ENCODE measurements at regions not wholly inside any gene's neighbourhood (a gene's known extent, or its start where the extent isn't known, plus 50 kb on each side); places are given as distances from the start of the nearest gene placed in this dataset.

DNA sequence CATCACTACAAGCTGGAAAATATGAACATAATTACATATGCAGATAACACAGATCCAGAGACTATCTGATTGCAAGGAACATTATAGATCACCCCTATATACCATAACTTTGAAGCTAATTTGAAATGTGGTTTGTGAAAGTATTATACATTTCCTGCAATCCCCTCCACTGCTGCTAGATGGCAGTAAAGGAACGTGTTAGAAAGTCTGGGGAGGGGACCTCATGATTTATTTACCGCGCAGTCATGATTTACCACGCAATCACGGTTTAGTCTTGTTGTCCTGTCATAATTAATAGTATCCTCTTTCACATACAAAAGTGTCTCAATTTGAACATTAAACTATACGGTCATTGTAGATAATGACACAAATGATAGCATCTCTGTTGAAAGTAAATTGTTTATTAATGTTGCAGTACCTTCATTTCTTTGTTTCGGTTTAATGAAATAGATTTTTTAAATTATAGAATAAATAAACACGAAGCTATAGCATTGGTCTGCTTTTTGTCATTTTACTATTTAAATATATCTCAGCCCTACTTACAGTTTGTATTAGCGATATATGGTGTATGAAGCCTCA, 145.3 kb upstream of the PRSS1 start:
- TF ChIP-seq, protein P1, sequence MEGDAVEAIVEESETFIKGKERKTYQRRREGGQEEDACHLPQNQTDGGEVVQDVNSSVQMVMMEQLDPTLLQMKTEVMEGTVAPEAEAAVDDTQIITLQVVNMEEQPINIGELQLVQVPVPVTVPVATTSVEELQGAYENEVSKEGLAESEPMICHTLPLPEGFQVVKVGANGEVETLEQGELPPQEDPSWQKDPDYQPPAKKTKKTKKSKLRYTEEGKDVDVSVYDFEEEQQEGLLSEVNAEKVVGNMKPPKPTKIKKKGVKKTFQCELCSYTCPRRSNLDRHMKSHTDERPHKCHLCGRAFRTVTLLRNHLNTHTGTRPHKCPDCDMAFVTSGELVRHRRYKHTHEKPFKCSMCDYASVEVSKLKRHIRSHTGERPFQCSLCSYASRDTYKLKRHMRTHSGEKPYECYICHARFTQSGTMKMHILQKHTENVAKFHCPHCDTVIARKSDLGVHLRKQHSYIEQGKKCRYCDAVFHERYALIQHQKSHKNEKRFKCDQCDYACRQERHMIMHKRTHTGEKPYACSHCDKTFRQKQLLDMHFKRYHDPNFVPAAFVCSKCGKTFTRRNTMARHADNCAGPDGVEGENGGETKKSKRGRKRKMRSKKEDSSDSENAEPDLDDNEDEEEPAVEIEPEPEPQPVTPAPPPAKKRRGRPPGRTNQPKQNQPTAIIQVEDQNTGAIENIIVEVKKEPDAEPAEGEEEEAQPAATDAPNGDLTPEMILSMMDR (IDR thresholded peaks at IDR 0.05) = peak; percentile 56 to 74 (median 72)
- TF ChIP-seq POLR2A (IDR thresholded peaks at IDR 0.05) (no peak), POLR2AphosphoS5 (IDR thresholded peaks at IDR 0.05) (no peak), EP300 (IDR thresholded peaks at IDR 0.05; ENCODE audit: low read depth) (no peak)
